ENCODE measurements at regions not wholly inside any gene's neighbourhood (a gene's known extent, or its start where the extent isn't known, plus 50 kb on each side); places are given as distances from the start of the nearest gene placed in this dataset.
"Not testable (repeated sequence)": the region's sequence is repeated elsewhere in the genome, so short reads cannot be mapped to it uniquely, and the experiment has no call there.

GRCh38 chrX:40908857-40909475 is 173.6 kb upstream of the MED14 start:
- no peak for TF ChIP-seq CTCF (IDR thresholded peaks at IDR 0.05)
- DNase-seq (ENCODE audit: low spot score): no peak
- H3K27ac ChIP-seq: no peak overlapping the region
- H3K4me3 ChIP-seq: no peak overlapping the region

- Histone ChIP-seq H3K27ac (no peak overlapping the region), H3K4me3 (no peak overlapping the region)
- no peak for TF ChIP-seq CTCF (IDR thresholded peaks at IDR 0.05)
- no peak for DNase-seq (ENCODE audit: low spot score)
Measured at GRCh38 chrX:40912166-40912565, 173.1 kb upstream of the USP9X start.

GRCh38 chrX:40912576-40912975 is 172.7 kb upstream of the USP9X start:
- no peak for TF ChIP-seq CTCF (IDR thresholded peaks at IDR 0.05)
- no peak overlapping the region for H3K4me3 ChIP-seq
- H3K27ac ChIP-seq: no peak overlapping the region
- DNase-seq (ENCODE audit: low spot score): no peak

GRCh38 chrX:40920351-40920750 is 164.9 kb upstream of the USP9X start:
- Histone ChIP-seq H3K27ac (no peak overlapping the region), H3K4me3 (no peak overlapping the region)
- TF ChIP-seq CTCF (IDR thresholded peaks at IDR 0.05): no peak
- no peak for DNase-seq (ENCODE audit: low spot score)

GRCh38 chrX:40922307-40922706 is 162.9 kb upstream of the USP9X start:
- no peak for DNase-seq (ENCODE audit: low spot score)
- TF ChIP-seq CTCF (IDR thresholded peaks at IDR 0.05): no peak
- Histone ChIP-seq H3K4me3 (no peak overlapping the region), H3K27ac (no peak overlapping the region)

GRCh38 chrX:40926739-40927427 is 158.4 kb upstream of the USP9X start:
- DNase-seq (ENCODE audit: low spot score); H3K27ac ChIP-seq; H3K4me3 ChIP-seq: not testable (repeated sequence)

GRCh38 chrX:40928076-40928475 is 157.2 kb upstream of the USP9X start:
- no peak overlapping the region for H3K4me3 ChIP-seq
- no peak for DNase-seq (ENCODE audit: low spot score)
- TF ChIP-seq CTCF (IDR thresholded peaks at IDR 0.05): no peak
- H3K27ac ChIP-seq: no peak overlapping the region
